ENCODE measurements at regions not wholly inside any gene's neighbourhood (a gene's known extent, or its start where the extent isn't known, plus 50 kb on each side); places are given as distances from the start of the nearest gene placed in this dataset.

GRCh38 chr18:25739376-25739775, 351.0 kb downstream of the SS18 start:
- POLR2A ChIA-PET (ENCODE audit: unreplicated experiment) = no interaction called here
- CTCF ChIA-PET = no interaction called here

GRCh38 chr18:25737710-25738311, 352.6 kb downstream of the SS18 start:
- CTCF ChIA-PET = no interaction called here
- no peak overlapping the region for H2AFZ ChIP-seq (ENCODE audit: low read length)

More at GRCh38 chr18:25739376-25739775, 351.0 kb downstream of the SS18 start:
- Histone ChIP-seq H3K27ac (ENCODE audit: low read length) (no peak overlapping the region), H3K9ac (ENCODE audit: low read length) (no peak overlapping the region), H3K9me2 (replicated peaks; ENCODE audit: low read length) (no peaks in the 10 kb centered on the region), H3K27me3 (ENCODE audit: low read length) (peaks cover 73% of the 10 kb centered on the region), H3F3A (ENCODE audit: low read length, unreplicated experiment) (no peaks in the 10 kb centered on the region), H3K79me2 (ENCODE audit: low read length) (no peaks in the 10 kb centered on the region), H3K4me2 (ENCODE audit: low read length) (no peak overlapping the region), H3K36me3 (ENCODE audit: low read depth, low read length) (no peaks in the 10 kb centered on the region), H3K4me1 (ENCODE audit: insufficient read depth, low read length) (no peaks in the 10 kb centered on the region), H3K4me3 (ENCODE audit: low read length) (no peak overlapping the region), H2AFZ (ENCODE audit: low read length) (no peak overlapping the region), H4K20me1 (ENCODE audit: low read length) (no peaks in the 10 kb centered on the region), H3K9me3 (ENCODE audit: low read length) (no peaks in the 10 kb centered on the region)
- no peak for DNase-seq
- no TSS peak for BruUV-seq (replicated peaks)
- no peak for ATAC-seq
- TF ChIP-seq EZH2 (IDR thresholded peaks at IDR 0.05; ENCODE audit: low read length, unreplicated experiment) = no peak
- no peak for TF ChIP-seq CTCF (conservative IDR thresholded peaks at IDR 0.05; ENCODE audit: low read depth, low read length)
- TF ChIP-seq EZH2phosphoT487 (IDR thresholded peaks at IDR 0.05; ENCODE audit: borderline replicate concordance, low read length) = no peak
- intact Hi-C loops (cut with micrococcal nuclease) = no loop called here

More at GRCh38 chr18:25737710-25738311, 352.6 kb downstream of the SS18 start:
- Histone ChIP-seq H3K27ac (ENCODE audit: low read length) (no peak overlapping the region), H3K79me2 (ENCODE audit: low read length) (no peaks in the 10 kb centered on the region), H3F3A (ENCODE audit: low read length, unreplicated experiment) (no peaks in the 10 kb centered on the region), H3K4me2 (ENCODE audit: low read length) (no peak overlapping the region), H3K9ac (ENCODE audit: low read length) (no peak overlapping the region), H3K27me3 (ENCODE audit: low read length) (peaks cover 70% of the 10 kb centered on the region), H3K4me3 (ENCODE audit: low read length) (no peak overlapping the region), H3K9me3 (ENCODE audit: low read length) (no peaks in the 10 kb centered on the region), H4K20me1 (ENCODE audit: low read length) (no peaks in the 10 kb centered on the region), H3K36me3 (ENCODE audit: low read depth, low read length) (no peaks in the 10 kb centered on the region), H3K4me1 (ENCODE audit: insufficient read depth, low read length) (no peaks in the 10 kb centered on the region), H3K9me2 (replicated peaks; ENCODE audit: low read length) (no peaks in the 10 kb centered on the region)
- BruUV-seq (replicated peaks) = no TSS peak
- no peak for TF ChIP-seq CTCF (conservative IDR thresholded peaks at IDR 0.05; ENCODE audit: low read depth, low read length)
- DNase-seq = peak; percentile 16
- intact Hi-C loops (cut with micrococcal nuclease) = no loop called here
- POLR2A ChIA-PET (ENCODE audit: unreplicated experiment) = no interaction called here
- no peak for ATAC-seq
